GM18873 (cell line): ENCODE measurements at regions not wholly inside any gene's neighbourhood (a gene's known extent, or its start where the extent isn't known, plus 50 kb on each side); places are given as distances from the start of the nearest gene placed in this dataset.
"Not testable (repeated sequence)": the region's sequence is repeated elsewhere in the genome, so short reads cannot be mapped to it uniquely, and the experiment has no call there.

ENCODE experiments used
- ATAC-seq: cut with Tn5 transposase; IDR thresholded peaks from one replicate; pipeline ENCODE4 v1.9.1; 2021; ENCODE audit warnings: mild to moderate bottlenecking, moderate library complexity, moderate number of reproducible peaks; ENCODE audit not compliant: unreplicated experiment, low FRiP score

- no peak for ATAC-seq
Observed at GRCh38 chr14:40414386-40414785, 982.2 kb upstream of the FBXO33 start.

- ATAC-seq: no peak
Observed at GRCh38 chr14:40413136-40413535, 980.9 kb upstream of the FBXO33 start.

- ATAC-seq: no peak
Observed at GRCh38 chr14:40410708-40411107, 978.5 kb upstream of the FBXO33 start.

- ATAC-seq: no peak
Observed at GRCh38 chr14:40402957-40403356, 970.7 kb upstream of the FBXO33 start.

GRCh38 chr14:40398981-40399380 lies 966.7 kb upstream of the FBXO33 start:
- no peak for ATAC-seq

GRCh38 chr14:40394634-40395340 lies 962.6 kb upstream of the FBXO33 start:
- no peak for ATAC-seq

GRCh38 chr14:40393143-40393542 lies 960.9 kb upstream of the FBXO33 start:
- no peak for ATAC-seq

GRCh38 chr14:40386433-40386832 lies 954.2 kb upstream of the FBXO33 start:
- ATAC-seq: peak; percentile 74

- no peak for ATAC-seq
Observed at GRCh38 chr14:40374221-40374620, 942.0 kb upstream of the FBXO33 start.

- no peak for ATAC-seq
Observed at GRCh38 chr14:40371011-40371410, 938.8 kb upstream of the FBXO33 start.

GRCh38 chr14:40368314-40368713 lies 936.1 kb upstream of the FBXO33 start:
- ATAC-seq: no peak

- no peak for ATAC-seq
Observed at GRCh38 chr14:40367717-40368116, 935.5 kb upstream of the FBXO33 start.

GRCh38 chr14:40365305-40365704 lies 933.1 kb upstream of the FBXO33 start:
- no peak for ATAC-seq

- ATAC-seq: no peak
Observed at GRCh38 chr14:40362856-40363255, 930.6 kb upstream of the FBXO33 start.

- ATAC-seq: no peak
Observed at GRCh38 chr14:40354754-40355153, 922.5 kb upstream of the FBXO33 start.

GRCh38 chr14:40348104-40348503 lies 915.9 kb upstream of the FBXO33 start:
- ATAC-seq: not testable (repeated sequence)

- no peak for ATAC-seq
Observed at GRCh38 chr14:40347675-40348074, 915.4 kb upstream of the FBXO33 start.

- ATAC-seq: no peak
Observed at GRCh38 chr14:40346275-40346674, 914.0 kb upstream of the FBXO33 start.

GRCh38 chr14:40345334-40345733 lies 913.1 kb upstream of the FBXO33 start:
- ATAC-seq: no peak

GRCh38 chr14:40340708-40341107 lies 908.5 kb upstream of the FBXO33 start:
- ATAC-seq: no peak

GRCh38 chr14:40336846-40337245 lies 904.6 kb upstream of the FBXO33 start:
- ATAC-seq: no peak

GRCh38 chr14:40326519-40326918 lies 894.3 kb upstream of the FBXO33 start:
- ATAC-seq: not testable (repeated sequence)
